ENCODE measurements at regions not wholly inside any gene's neighbourhood (a gene's known extent, or its start where the extent isn't known, plus 50 kb on each side); places are given as distances from the start of the nearest gene placed in this dataset.

- TF ChIP-seq GATA2 (IDR thresholded peaks at IDR 0.05; ENCODE audit: low read depth, low read length) (no peak), GATA3 (IDR thresholded peaks at IDR 0.05; ENCODE audit: low read depth, low read length) (no peak)
Observed at GRCh38 chr2:236916181-236916580, 169.5 kb upstream of the COPS8 start.

All from SH-SY5Y (cell line).